H9 (cell line): ENCODE measurements at regions not wholly inside any gene's neighbourhood (a gene's known extent, or its start where the extent isn't known, plus 50 kb on each side); places are given as distances from the start of the nearest gene placed in this dataset.

Source experiments
- DNase-seq: peaks from one replicate; pipeline ENCODE4 v3.0.0-alpha.2; 2017
- H2AFZ ChIP-seq: one replicate; pipeline ENCODE4 v1.6.1; 2013; ENCODE audit warnings: mild to moderate bottlenecking, low read length, control low read depth, moderate library complexity
- H2AK5ac ChIP-seq: 2 replicates; pipeline ENCODE4 v1.6.1; 2013; ENCODE audit warnings: low read length, control low read depth, mixed read lengths; ENCODE audit not compliant: insufficient read length
- H2BK120ac ChIP-seq: one replicate; pipeline ENCODE4 v1.6.1; 2013; ENCODE audit warnings: low read depth, mild to moderate bottlenecking, low read length, control low read depth, inconsistent platforms; ENCODE audit not compliant: poor library complexity, severe bottlenecking
- H2BK12ac ChIP-seq: 2 replicates; pipeline ENCODE4 v1.6.1; 2013; ENCODE audit warnings: low read length, control low read depth, mixed read lengths, low read depth; ENCODE audit not compliant: insufficient read length
- H2BK15ac ChIP-seq: 2 replicates; pipeline ENCODE4 v1.6.1; 2013; ENCODE audit warnings: low read depth, low read length, control low read depth
- H2BK20ac ChIP-seq: one replicate; pipeline ENCODE4 v1.6.1; 2013; ENCODE audit warnings: low read depth, mild to moderate bottlenecking, low read length, control low read depth, inconsistent platforms; ENCODE audit not compliant: poor library complexity, severe bottlenecking
- H2BK5ac ChIP-seq: 2 replicates; pipeline ENCODE4 v1.6.1; 2013; ENCODE audit warnings: low read length, control low read depth, mixed read lengths; ENCODE audit not compliant: insufficient read length
- H3K14ac ChIP-seq: 2 replicates; pipeline ENCODE4 v1.6.1; 2013; ENCODE audit warnings: low read length, control low read depth; ENCODE audit not compliant: insufficient read depth
- H3K18ac ChIP-seq: 2 replicates; pipeline ENCODE4 v1.6.1; 2013; ENCODE audit warnings: low read depth, mild to moderate bottlenecking, mixed read lengths, low read length, control low read depth; ENCODE audit not compliant: insufficient read length
- H3K23ac ChIP-seq: 2 replicates; pipeline ENCODE4 v1.6.1; 2013; ENCODE audit warnings: low read length, control low read depth, mixed read lengths, low read depth; ENCODE audit not compliant: insufficient read length
- H3K23me2 ChIP-seq: 2 replicates; pipeline ENCODE4 v1.6.1; 2013; ENCODE audit warnings: low read depth, mild to moderate bottlenecking, mixed read lengths, low read length, control low read depth; ENCODE audit not compliant: insufficient read length, poor library complexity, severe bottlenecking
- H3K27ac ChIP-seq: 2 replicates; pipeline ENCODE4 v1.5.1; 2013; ENCODE audit warnings: low read length, control low read depth, mixed read lengths, low read depth; ENCODE audit not compliant: insufficient read length
- H3K27me3 ChIP-seq: 2 replicates; pipeline ENCODE4 v1.6.1; 2013; ENCODE audit warnings: low read length, control low read depth, inconsistent platforms; ENCODE audit not compliant: insufficient read depth
- H3K4ac ChIP-seq: 2 replicates; pipeline ENCODE4 v1.6.1; 2013; ENCODE audit warnings: low read depth, mild to moderate bottlenecking, control low read depth, inconsistent platforms, low read length, moderate library complexity
- H3K4me1 ChIP-seq: 2 replicates; pipeline ENCODE4 v1.6.1; 2013; ENCODE audit warnings: low read length, control low read depth, inconsistent platforms; ENCODE audit not compliant: insufficient read depth
- H3K4me2 ChIP-seq: 2 replicates; pipeline ENCODE4 v1.6.1; 2013; ENCODE audit warnings: low read length, control low read depth, mixed read lengths; ENCODE audit not compliant: insufficient read length, insufficient read depth
- H3K56ac ChIP-seq: 2 replicates; pipeline ENCODE4 v1.6.1; 2013; ENCODE audit warnings: low read depth, mild to moderate bottlenecking, mixed read lengths, low read length, control low read depth; ENCODE audit not compliant: insufficient read length
- H3K79me1 ChIP-seq: 2 replicates; pipeline ENCODE4 v1.6.1; 2013; ENCODE audit warnings: low read depth, mild to moderate bottlenecking, moderate library complexity, low read length, control low read depth, inconsistent platforms; ENCODE audit not compliant: insufficient read depth, poor library complexity, severe bottlenecking
- H3K79me2 ChIP-seq: 2 replicates; pipeline ENCODE4 v1.6.1; 2013; ENCODE audit warnings: low read length, control low read depth, inconsistent platforms; ENCODE audit not compliant: insufficient read depth
- H3K9ac ChIP-seq: 2 replicates; pipeline ENCODE4 v1.6.1; 2013; ENCODE audit warnings: low read length, control low read depth, mixed read lengths; ENCODE audit not compliant: insufficient read length; ENCODE audit errors: extremely low read depth
- H3K9me3 ChIP-seq: one replicate; pipeline ENCODE4 v1.6.1; 2013; ENCODE audit warnings: low read depth, low read length, inconsistent platforms; ENCODE audit not compliant: control insufficient read depth
- H3T11ph ChIP-seq: one replicate; pipeline ENCODE4 v1.6.1; 2013; ENCODE audit warnings: mild to moderate bottlenecking, low read length, control low read depth, inconsistent platforms
- H4K20me1 ChIP-seq: one replicate; pipeline ENCODE4 v1.6.1; 2013; ENCODE audit not compliant: control insufficient read depth, insufficient read length, insufficient read depth
- H4K5ac ChIP-seq: 2 replicates; pipeline ENCODE4 v1.6.1; 2013; ENCODE audit warnings: low read depth, mild to moderate bottlenecking, mixed read lengths, low read length, control low read depth; ENCODE audit not compliant: insufficient read length
- H4K8ac ChIP-seq: replicated peaks from 2 replicates; pipeline ENCODE4 v1.6.1; 2013; ENCODE audit warnings: low read length, control low read depth, mixed read lengths, low read depth; ENCODE audit not compliant: insufficient read length
- H4K91ac ChIP-seq: 2 replicates; pipeline ENCODE4 v1.6.1; 2013; ENCODE audit warnings: low read depth, mild to moderate bottlenecking, moderate library complexity, mixed read lengths, low read length, control low read depth; ENCODE audit not compliant: insufficient read length
- H3K27ac Mint-ChIP-seq, 3 experiments: 2 replicates in 2 of 3; 3 replicates in 1 of 3; pipeline ENCODE4 v1.8.0; 2020 to 2021; ENCODE audit warnings: mixed read lengths in 3 of 3, mild to moderate bottlenecking in 1 of 3, moderate library complexity in 1 of 3
- H3K27me3 Mint-ChIP-seq: 2 replicates; pipeline ENCODE4 v1.8.0; 2021; ENCODE audit warnings: low read depth, mild to moderate bottlenecking, moderate library complexity, mixed read lengths
- H3K36me3 Mint-ChIP-seq, 3 experiments: 2 replicates in 2 of 3; 3 replicates in 1 of 3; pipeline ENCODE4 v1.8.0; 2020 to 2021; ENCODE audit warnings: low read depth in 3 of 3, mixed read lengths in 3 of 3; ENCODE audit not compliant: insufficient read depth in 1 of 3
- H3K4me1 Mint-ChIP-seq, 2 experiments: 2 replicates each; pipeline ENCODE4 v1.8.0; 2020; ENCODE audit warnings: mixed read lengths in 2 of 2
- H3K4me3 Mint-ChIP-seq, 2 experiments: 2 replicates in 1 of 2; 3 replicates in 1 of 2; pipeline ENCODE4 v1.8.0; 2020 to 2021; ENCODE audit warnings: mild to moderate bottlenecking in 2 of 2, mixed read lengths in 2 of 2, moderate library complexity in 1 of 2
- H3K9me3 Mint-ChIP-seq, 2 experiments: 2 replicates in 1 of 2; 3 replicates in 1 of 2; pipeline ENCODE4 v1.8.0; 2020; ENCODE audit warnings: mild to moderate bottlenecking in 2 of 2, mixed read lengths in 2 of 2, moderate library complexity in 1 of 2
- CTCF ChIP-seq: fragments of 200-600 bp; sonication (generic); conservative IDR thresholded peaks from 3 replicates; pipeline ENCODE4 v1.8.0; 2021; ENCODE audit warnings: antibody characterized with exemption, mild to moderate bottlenecking
- WGBS: extraction: QIAGEN DNeasy Blood & Tissue Kit; methylation state at CpG from one replicate; pipeline ENCODE4 v1.1.7; 2013; ENCODE audit warnings: missing lambda C conversion rate, low lambda C conversion rate, mixed read lengths; ENCODE audit not compliant: insufficient read length; ENCODE audit errors: extremely low coverage; 5-methylcytosine and 5-hydroxymethylcytosine counted together

GRCh38 chr5:126357585-126358342 is 65.4 kb upstream of the GRAMD2B start:
- Histone ChIP-seq H2BK120ac (no peak overlapping the region), H3K56ac (no peak overlapping the region), H3K4me2 (no peak overlapping the region), H3K23me2 (no peaks in the 10 kb centered on the region), H3K79me1 (no peaks in the 10 kb centered on the region), H3K27ac (no peak overlapping the region), H3K18ac (no peak overlapping the region), H3K14ac (no peak overlapping the region), H3T11ph (no peak overlapping the region), H3K27me3 (no peaks in the 10 kb centered on the region), H2AFZ (no peak overlapping the region), H3K4me1 (no peaks in the 10 kb centered on the region), H4K91ac (no peak overlapping the region), H2BK5ac (no peak overlapping the region), H4K8ac (no peak overlapping the region), H3K23ac (no peak overlapping the region), H2BK12ac (no peak overlapping the region), H4K5ac (no peak overlapping the region), H2BK15ac (no peak overlapping the region), H3K9me3 (no peaks in the 10 kb centered on the region), H3K4ac (no peak overlapping the region), H4K20me1 (no peaks in the 10 kb centered on the region), H3K79me2 (no peaks in the 10 kb centered on the region), H2BK20ac (no peak overlapping the region), H3K9ac (no peak overlapping the region), H2AK5ac (no peak overlapping the region)
- TF ChIP-seq CTCF: no peak
- H3K9me3 Mint-ChIP-seq: no peaks in the 10 kb centered on the region
- peaks cover 3 to 4% of the 10 kb centered on the region in 2 experiments for H3K4me1 Mint-ChIP-seq
- H3K4me3 Mint-ChIP-seq: no peak overlapping the region
- no CpG with 5 or more reads among the region's 4 CpGs for WGBS
- H3K27me3 Mint-ChIP-seq: no peaks in the 10 kb centered on the region
- DNase-seq: no peak
- H3K27ac Mint-ChIP-seq: no peak overlapping the region
- H3K36me3 Mint-ChIP-seq: no peaks in the 10 kb centered on the region
